ENCODE measurements at regions not wholly inside any gene's neighbourhood (a gene's known extent, or its start where the extent isn't known, plus 50 kb on each side); places are given as distances from the start of the nearest gene placed in this dataset.

- intact Hi-C loops (cut with DNase I; ENCODE audit: low total_unique reads), result no loop called here
- no peaks in the 10 kb centered on the region for H3K36me3 ChIP-seq
- peaks cover 0 to 13% (median 3%) of the 10 kb centered on the region in 4 donors for H3K9me3 ChIP-seq
- H3K4me1 ChIP-seq, result no peaks in the 10 kb centered on the region
- no peak overlapping the region for H3K27ac ChIP-seq
- no peak overlapping the region for H3K4me3 ChIP-seq
- no peak for TF ChIP-seq CTCF (IDR thresholded peaks at IDR 0.05)
- no peak for TF ChIP-seq POLR2A (IDR thresholded peaks at IDR 0.05)
- TF ChIP-seq EP300 (IDR thresholded peaks at IDR 0.05), result no peak
- no peak for TF ChIP-seq POLR2AphosphoS5 (IDR thresholded peaks at IDR 0.05)
- H3K27me3 ChIP-seq, result no peaks in the 10 kb centered on the region
- DNase-seq, result no peak
- 86 to 96% (median 94%) methylated on average over 2 of the region's 2 CpGs for WGBS, 5 donors
Observed at GRCh38 chr7:41287559-41288335, 415.1 kb downstream of the INHBA start.

DNA sequence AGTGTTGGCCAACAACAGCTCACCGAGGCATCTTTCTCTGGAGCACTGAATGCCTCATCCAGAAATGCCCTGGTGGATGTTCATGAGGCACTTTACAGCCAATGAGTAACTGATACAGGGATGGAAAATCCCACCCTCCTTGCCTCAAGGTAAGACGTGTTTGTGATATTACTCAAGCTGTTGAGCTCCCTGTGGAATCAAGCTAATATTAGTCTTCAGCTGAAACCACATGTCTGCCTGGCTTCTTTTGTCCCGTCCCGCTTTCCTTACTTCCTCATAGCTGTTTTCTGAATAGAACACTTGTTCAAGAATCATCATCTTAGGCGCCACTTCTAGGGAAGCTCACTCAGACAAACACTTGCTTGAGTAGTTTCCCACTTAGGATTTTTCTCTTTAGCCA is 422.4 kb downstream of the INHBA start:
- Histone ChIP-seq H3K36me3 (no peaks in the 10 kb centered on the region), H3K4me1 (no peaks in the 10 kb centered on the region), H3K27ac (no peak overlapping the region), H3K27me3 (no peaks in the 10 kb centered on the region), H3K9me3 (no peaks in the 10 kb centered on the region), H3K4me3 (no peak overlapping the region)
- intact Hi-C loops (cut with DNase I; ENCODE audit: low total_unique reads), result no loop called here
- no peak for DNase-seq
- WGBS, 5 donors, result 76 to 85% (median 83%) methylated on average over 5 of the region's 5 CpGs
- TF ChIP-seq CTCF (IDR thresholded peaks at IDR 0.05), result no peak
- TF ChIP-seq POLR2AphosphoS5 (IDR thresholded peaks at IDR 0.05), result no peak
- no peak for TF ChIP-seq POLR2A (IDR thresholded peaks at IDR 0.05)
- no peak for TF ChIP-seq EP300 (IDR thresholded peaks at IDR 0.05)

GRCh38 chr7:41277561-41277960 is 425.3 kb downstream of the INHBA start:
- no peak for DNase-seq
- intact Hi-C loops (cut with DNase I; ENCODE audit: low total_unique reads), result no loop called here
- 66 to 86% (median 85%) methylated on average over 2 of the region's 2 CpGs for WGBS, 5 donors
- Histone ChIP-seq H3K27ac (no peak overlapping the region), H3K4me1 (no peaks in the 10 kb centered on the region), H3K4me3 (no peak overlapping the region), H3K27me3 (no peaks in the 10 kb centered on the region), H3K36me3 (no peaks in the 10 kb centered on the region), H3K9me3 (no peaks in the 10 kb centered on the region)
- TF ChIP-seq EP300 (IDR thresholded peaks at IDR 0.05), result no peak
- no peak for TF ChIP-seq POLR2A (IDR thresholded peaks at IDR 0.05)
- TF ChIP-seq CTCF (IDR thresholded peaks at IDR 0.05), result no peak
- no peak for TF ChIP-seq POLR2AphosphoS5 (IDR thresholded peaks at IDR 0.05)

- Histone ChIP-seq H3K27ac (no peak overlapping the region), H3K4me1 (no peaks in the 10 kb centered on the region), H3K36me3 (no peaks in the 10 kb centered on the region), H3K27me3 (no peaks in the 10 kb centered on the region), H3K4me3 (no peak overlapping the region), H3K9me3 (no peaks in the 10 kb centered on the region)
- WGBS, 5 donors, result 81 to 89% (median 87%) methylated on average over 8 to 9 of the region's 9 CpGs
- intact Hi-C loops (cut with DNase I; ENCODE audit: low total_unique reads), result no loop called here
- TF ChIP-seq EP300 (IDR thresholded peaks at IDR 0.05) (no peak), POLR2AphosphoS5 (IDR thresholded peaks at IDR 0.05) (no peak), POLR2A (IDR thresholded peaks at IDR 0.05) (no peak), CTCF (IDR thresholded peaks at IDR 0.05) (no peak)
- DNase-seq, result no peak
Observed at GRCh38 chr7:41275255-41275654, 427.6 kb downstream of the INHBA start.

Data from stomach (tissue), 8 donors.